NCI-H526 treated with DMSO at 0.1 percent for 48 hours (cell line): ENCODE measurements at regions not wholly inside any gene's neighbourhood (a gene's known extent, or its start where the extent isn't known, plus 50 kb on each side); places are given as distances from the start of the nearest gene placed in this dataset.

Experiments used
- DNase-seq: peaks from one replicate; lab custom pipeline; 2025; lab: John Stamatoyannopoulos, UW

GRCh38 chr1:147852706-147853225 is 49.8 kb upstream of the GJA8 start:
- DNase-seq, result no peak
